ENCODE measurements at regions not wholly inside any gene's neighbourhood (a gene's known extent, or its start where the extent isn't known, plus 50 kb on each side); places are given as distances from the start of the nearest gene placed in this dataset.

GRCh38 chr11:91691872-91692271, 532.7 kb upstream of the FAT3 start:
- H3K27ac ChIP-seq (ENCODE audit: low read length) = no peak overlapping the region
- ChIA-PET POLR2A (ENCODE audit: unreplicated experiment) (no interaction called here), CTCF (no interaction called here)
- 0 out of 2 replicates have a peak, but pooled peaks cover 3% of the 10 kb centered on the region for H3K9me3 ChIP-seq (ENCODE audit: low read length)
- ATAC-seq (no peak), DNase-seq (no peak)
- no peaks in the 10 kb centered on the region for H3K36me3 ChIP-seq (ENCODE audit: low read depth, low read length)
- no peak overlapping the region for H3K4me3 ChIP-seq (ENCODE audit: low read length)
- no peaks in the 10 kb centered on the region for H3F3A ChIP-seq (ENCODE audit: low read length, unreplicated experiment)
- no peaks in the 10 kb centered on the region for H3K79me2 ChIP-seq (ENCODE audit: low read length)
- no TSS peak for BruUV-seq (replicated peaks)
- H3K9me2 ChIP-seq (replicated peaks; ENCODE audit: low read length) = no peaks in the 10 kb centered on the region
- H2AFZ ChIP-seq (ENCODE audit: low read length) = no peak overlapping the region
- H3K27me3 ChIP-seq (ENCODE audit: low read length) = no peaks in the 10 kb centered on the region
- no peaks in the 10 kb centered on the region for H3K4me1 ChIP-seq (ENCODE audit: insufficient read depth, low read length)
- TF ChIP-seq CTCF (conservative IDR thresholded peaks at IDR 0.05; ENCODE audit: low read depth, low read length) (no peak), EZH2 (IDR thresholded peaks at IDR 0.05; ENCODE audit: low read length, unreplicated experiment) (no peak), EZH2phosphoT487 (IDR thresholded peaks at IDR 0.05; ENCODE audit: borderline replicate concordance, low read length) (no peak)
- no peak overlapping the region for H3K9ac ChIP-seq (ENCODE audit: low read length)
- H4K20me1 ChIP-seq (ENCODE audit: low read length) = no peaks in the 10 kb centered on the region
- no peak overlapping the region for H3K4me2 ChIP-seq (ENCODE audit: low read length)
- intact Hi-C loops (cut with micrococcal nuclease) = no loop called here

- H3K27me3 ChIP-seq (ENCODE audit: low read length) = no peaks in the 10 kb centered on the region
- H3K36me3 ChIP-seq (ENCODE audit: low read depth, low read length) = no peaks in the 10 kb centered on the region
- no peak overlapping the region for H3K4me3 ChIP-seq (ENCODE audit: low read length)
- ATAC-seq (no peak), DNase-seq (no peak)
- no peaks in the 10 kb centered on the region for H3K79me2 ChIP-seq (ENCODE audit: low read length)
- H3K9ac ChIP-seq (ENCODE audit: low read length) = no peak overlapping the region
- intact Hi-C loops (cut with micrococcal nuclease) = no loop called here
- no peak for TF ChIP-seq EZH2 (IDR thresholded peaks at IDR 0.05; ENCODE audit: low read length, unreplicated experiment)
- TF ChIP-seq CTCF (conservative IDR thresholded peaks at IDR 0.05; ENCODE audit: low read depth, low read length) = no peak
- no peak for TF ChIP-seq EZH2phosphoT487 (IDR thresholded peaks at IDR 0.05; ENCODE audit: borderline replicate concordance, low read length)
- H3K9me2 ChIP-seq (replicated peaks; ENCODE audit: low read length) = no peaks in the 10 kb centered on the region
- H3K4me2 ChIP-seq (ENCODE audit: low read length) = no peak overlapping the region
- no TSS peak for BruUV-seq (replicated peaks)
- POLR2A ChIA-PET (ENCODE audit: unreplicated experiment) = no interaction called here
- no peak overlapping the region for H2AFZ ChIP-seq (ENCODE audit: low read length)
- no peaks in the 10 kb centered on the region for H3K4me1 ChIP-seq (ENCODE audit: insufficient read depth, low read length)
- H3K27ac ChIP-seq (ENCODE audit: low read length) = no peak overlapping the region
- 0 out of 2 replicates have a peak, but pooled peaks cover 3% of the 10 kb centered on the region for H3K9me3 ChIP-seq (ENCODE audit: low read length)
- H4K20me1 ChIP-seq (ENCODE audit: low read length) = no peaks in the 10 kb centered on the region
- H3F3A ChIP-seq (ENCODE audit: low read length, unreplicated experiment) = no peaks in the 10 kb centered on the region
- CTCF ChIA-PET = no interaction called here
Measured at GRCh38 chr11:91688672-91689071, 535.9 kb upstream of the FAT3 start.

GRCh38 chr11:91686700-91687099, 537.9 kb upstream of the FAT3 start:
- Histone ChIP-seq H2AFZ (ENCODE audit: low read length) (no peak overlapping the region), H3K9ac (ENCODE audit: low read length) (no peak overlapping the region), H3K4me1 (ENCODE audit: insufficient read depth, low read length) (no peaks in the 10 kb centered on the region), H3K36me3 (ENCODE audit: low read depth, low read length) (no peaks in the 10 kb centered on the region), H3K9me2 (replicated peaks; ENCODE audit: low read length) (no peaks in the 10 kb centered on the region), H3K9me3 (ENCODE audit: low read length) (0 out of 2 replicates have a peak, but pooled peaks cover 3% of the 10 kb centered on the region), H3K4me3 (ENCODE audit: low read length) (no peak overlapping the region), H3F3A (ENCODE audit: low read length, unreplicated experiment) (no peaks in the 10 kb centered on the region), H3K27ac (ENCODE audit: low read length) (no peak overlapping the region), H3K79me2 (ENCODE audit: low read length) (no peaks in the 10 kb centered on the region), H3K4me2 (ENCODE audit: low read length) (no peak overlapping the region), H3K27me3 (ENCODE audit: low read length) (no peaks in the 10 kb centered on the region), H4K20me1 (ENCODE audit: low read length) (no peaks in the 10 kb centered on the region)
- ChIA-PET CTCF (no interaction called here), POLR2A (ENCODE audit: unreplicated experiment) (no interaction called here)
- DNase-seq (peak; percentile 28), ATAC-seq (no peak)
- intact Hi-C loops (cut with micrococcal nuclease) = no loop called here
- no TSS peak for BruUV-seq (replicated peaks)
- TF ChIP-seq EZH2 (IDR thresholded peaks at IDR 0.05; ENCODE audit: low read length, unreplicated experiment) = no peak
- no peak for TF ChIP-seq CTCF (conservative IDR thresholded peaks at IDR 0.05; ENCODE audit: low read depth, low read length)
- TF ChIP-seq EZH2phosphoT487 (IDR thresholded peaks at IDR 0.05; ENCODE audit: borderline replicate concordance, low read length) = no peak
